ENCODE measurements at regions not wholly inside any gene's neighbourhood (a gene's known extent, or its start where the extent isn't known, plus 50 kb on each side); places are given as distances from the start of the nearest gene placed in this dataset.

DNA sequence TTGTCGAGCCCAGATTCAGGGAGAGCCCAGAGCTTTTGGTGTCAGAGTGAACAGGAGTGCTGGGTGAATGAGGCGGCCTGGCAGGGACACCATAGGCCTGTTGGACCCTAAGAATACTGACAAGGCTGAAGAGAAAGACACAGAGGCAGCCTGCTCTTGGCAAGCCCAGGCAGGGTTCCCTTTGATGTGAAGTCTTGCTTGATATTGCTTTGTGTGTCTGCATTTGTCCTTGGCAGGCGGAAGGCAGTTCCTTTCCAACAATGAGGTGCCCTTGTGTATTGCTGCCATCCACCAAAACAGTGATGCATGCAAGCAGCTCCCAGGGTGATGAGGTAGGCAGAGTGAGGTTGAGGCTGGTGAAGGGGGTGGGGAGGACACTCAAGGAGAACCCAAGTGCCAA, 152.7 kb upstream of the TSC22D2 start:
- intact Hi-C loops (cut with micrococcal nuclease) = no loop called here
- H3K79me2 ChIP-seq (ENCODE audit: insufficient read depth, low read length) = no peaks in the 10 kb centered on the region
- DNase-seq = no peak
- Mint-ChIP-seq H3K4me1 (peaks cover 29% of the 10 kb centered on the region), H3K4me3 (peak overlapping the region in 1 of 2 donors; percentile 17), H3K9me3 (peaks cover 0 to 2% (median 0%) of the 10 kb centered on the region in 7 donors), H3K27me3 (ENCODE audit: low read depth in 3 of 3) (no peaks in the 10 kb centered on the region), H3K36me3 (no peaks in the 10 kb centered on the region), H3K27ac (peak overlapping the region in 4 of 7 donors; percentile 46 to 73 (median 58))
- H3K36me3 ChIP-seq (replicated peaks in 1 of 2; ENCODE audit: control insufficient read depth in 1 of 2, insufficient read depth in 2 of 2, low read length in 2 of 2) = no peaks in the 10 kb centered on the region
- no peaks in the 10 kb centered on the region for H3K9me3 ChIP-seq (replicated peaks in 1 of 2; ENCODE audit: control insufficient read depth in 1 of 2, insufficient read depth in 1 of 2, low read length in 2 of 2)
- no peak for TF ChIP-seq CTCF (IDR thresholded peaks at IDR 0.05)
- peaks cover 15% of the 10 kb centered on the region in 2 donors for H3K4me1 ChIP-seq (ENCODE audit: control insufficient read depth in 1 of 2, insufficient read depth in 2 of 2, low read length in 2 of 2)
- 93% methylated on average over 3 of the region's 3 CpGs for WGBS (ENCODE audit: insufficient coverage)
- H4K20me1 ChIP-seq (ENCODE audit: insufficient read depth, low read length) = no peaks in the 10 kb centered on the region
- no peak overlapping the region for H3K27ac ChIP-seq (ENCODE audit: low read depth in 1 of 2, low read length in 2 of 2)
- H2AFZ ChIP-seq (ENCODE audit: insufficient read depth, low read depth, low read length, poor library complexity, severe bottlenecking) = no peak overlapping the region
- no peak overlapping the region for H3K9ac ChIP-seq (ENCODE audit: insufficient read depth, low read length, poor library complexity, severe bottlenecking)
- no peaks in the 10 kb centered on the region for H3K27me3 ChIP-seq (ENCODE audit: control insufficient read depth in 2 of 2, insufficient read depth in 2 of 2, low read length in 2 of 2)
- no peak overlapping the region for H3K4me3 ChIP-seq (replicated peaks in 1 of 3; ENCODE audit: low read depth in 2 of 3, low read length in 3 of 3)
- H3K4me2 ChIP-seq (replicated peaks; ENCODE audit: extremely low read depth, low read length, poor library complexity, severe bottlenecking) = no peak overlapping the region

DNA sequence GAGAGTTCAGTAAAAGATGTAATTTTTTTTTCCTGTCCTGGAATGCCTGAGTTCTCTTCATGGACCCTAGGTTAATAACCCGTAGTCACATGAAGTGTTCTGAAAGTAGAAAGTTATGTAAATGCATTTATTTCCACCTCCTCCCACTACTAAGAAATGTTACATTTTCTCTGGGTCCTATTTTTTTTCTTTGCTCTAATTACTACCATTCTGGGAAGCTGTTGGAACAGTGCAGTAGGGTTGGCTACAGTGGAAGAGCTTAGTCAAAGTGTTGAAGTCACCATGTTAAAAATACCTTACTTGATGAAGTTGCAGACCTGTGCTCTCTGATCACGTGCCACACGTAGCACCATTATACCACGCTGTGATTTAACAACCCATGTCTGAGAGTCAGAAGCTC, 153.8 kb upstream of the TSC22D2 start:
- DNase-seq = no peak
- WGBS (ENCODE audit: insufficient coverage) = 97% methylated on average over 3 of the region's 4 CpGs
- no peak overlapping the region for H3K4me3 Mint-ChIP-seq
- peaks cover 0 to 2% (median 0%) of the 10 kb centered on the region in 7 donors for H3K9me3 Mint-ChIP-seq
- peak overlapping the region in 1 of 7 donors; percentile 19 for H3K27ac Mint-ChIP-seq
- Histone ChIP-seq H3K9me3 (replicated peaks in 1 of 2; ENCODE audit: control insufficient read depth in 1 of 2, insufficient read depth in 1 of 2, low read length in 2 of 2) (no peaks in the 10 kb centered on the region), H3K36me3 (replicated peaks in 1 of 2; ENCODE audit: control insufficient read depth in 1 of 2, insufficient read depth in 2 of 2, low read length in 2 of 2) (no peaks in the 10 kb centered on the region), H3K27ac (ENCODE audit: low read depth in 1 of 2, low read length in 2 of 2) (no peak overlapping the region), H3K9ac (ENCODE audit: insufficient read depth, low read length, poor library complexity, severe bottlenecking) (no peak overlapping the region), H2AFZ (ENCODE audit: insufficient read depth, low read depth, low read length, poor library complexity, severe bottlenecking) (no peak overlapping the region), H3K79me2 (ENCODE audit: insufficient read depth, low read length) (no peaks in the 10 kb centered on the region), H3K4me1 (ENCODE audit: control insufficient read depth in 1 of 2, insufficient read depth in 2 of 2, low read length in 2 of 2) (peaks cover 15% of the 10 kb centered on the region in 2 donors), H3K27me3 (ENCODE audit: control insufficient read depth in 2 of 2, insufficient read depth in 2 of 2, low read length in 2 of 2) (no peaks in the 10 kb centered on the region), H4K20me1 (ENCODE audit: insufficient read depth, low read length) (no peaks in the 10 kb centered on the region), H3K4me2 (replicated peaks; ENCODE audit: extremely low read depth, low read length, poor library complexity, severe bottlenecking) (no peak overlapping the region), H3K4me3 (replicated peaks in 1 of 3; ENCODE audit: low read depth in 2 of 3, low read length in 3 of 3) (no peak overlapping the region)
- peaks cover 29% of the 10 kb centered on the region for H3K4me1 Mint-ChIP-seq
- intact Hi-C loops (cut with micrococcal nuclease) = no loop called here
- H3K36me3 Mint-ChIP-seq = no peaks in the 10 kb centered on the region
- peaks cover 0 to 2% (median 0%) of the 10 kb centered on the region in 3 donors for H3K27me3 Mint-ChIP-seq (ENCODE audit: low read depth in 3 of 3)
- TF ChIP-seq CTCF (IDR thresholded peaks at IDR 0.05) = no peak

Data from CD14-positive monocyte (primary cell).